ENCODE measurements at regions not wholly inside any gene's neighbourhood (a gene's known extent, or its start where the extent isn't known, plus 50 kb on each side); places are given as distances from the start of the nearest gene placed in this dataset.

- no peak overlapping the region for H2BK20ac ChIP-seq (ENCODE audit: low read depth, low read length, poor library complexity, severe bottlenecking)
- H3K79me2 ChIP-seq (ENCODE audit: insufficient read depth, low read length), result no peaks in the 10 kb centered on the region
- H3K27ac ChIP-seq (ENCODE audit: insufficient read length, low read depth, low read length), result no peak overlapping the region
- H3K23ac ChIP-seq (ENCODE audit: insufficient read length, low read depth, low read length), result no peak overlapping the region
- Mint-ChIP-seq H3K36me3 (ENCODE audit: insufficient read depth in 1 of 3, low read depth in 3 of 3) (peaks cover 0 to 5% (median 0%) of the 10 kb centered on the region in 3 experiments; a peak in 1 of 7 replicates), H3K4me1 (no peaks in the 10 kb centered on the region), H3K27me3 (ENCODE audit: low read depth) (peaks cover 2% of the 10 kb centered on the region; the same call in 1 of the 2 replicates), H3K4me3 (no peak overlapping the region), H3K27ac (no peak overlapping the region), H3K9me3 (peaks cover 0 to 5% of the 10 kb centered on the region in 2 experiments; a peak in 2 of 5 replicates)
- H3K9ac ChIP-seq (ENCODE audit: extremely low read depth, insufficient read length, low read length), result no peak overlapping the region
- no peak overlapping the region for H2BK12ac ChIP-seq (ENCODE audit: insufficient read length, low read depth, low read length)
- no CpG with 5 or more reads among the region's 2 CpGs for WGBS (ENCODE audit: extremely low coverage, insufficient read length, low lambda C conversion rate)
- H3K18ac ChIP-seq (ENCODE audit: insufficient read length, low read depth, low read length), result no peak overlapping the region
- no peak overlapping the region for H3T11ph ChIP-seq (ENCODE audit: low read length)
- H2AFZ ChIP-seq (ENCODE audit: low read length), result no peak overlapping the region
- no peak for TF ChIP-seq CTCF (conservative IDR thresholded peaks at IDR 0.05)
- H2AK5ac ChIP-seq (ENCODE audit: insufficient read length, low read length), result no peak overlapping the region
- no peaks in the 10 kb centered on the region for H3K9me3 ChIP-seq (ENCODE audit: control insufficient read depth, low read depth, low read length)
- H3K4ac ChIP-seq (ENCODE audit: low read depth, low read length), result no peak overlapping the region
- DNase-seq, result no peak
- H3K23me2 ChIP-seq (ENCODE audit: insufficient read length, low read depth, low read length, poor library complexity, severe bottlenecking), result no peaks in the 10 kb centered on the region
- no peak overlapping the region for H2BK5ac ChIP-seq (ENCODE audit: insufficient read length, low read length)
- H4K5ac ChIP-seq (ENCODE audit: insufficient read length, low read depth, low read length), result no peak overlapping the region
- no peaks in the 10 kb centered on the region for H3K27me3 ChIP-seq (ENCODE audit: insufficient read depth, low read length)
- H4K91ac ChIP-seq (ENCODE audit: insufficient read length, low read depth, low read length), result no peak overlapping the region
- no peaks in the 10 kb centered on the region for H4K20me1 ChIP-seq (ENCODE audit: control insufficient read depth, insufficient read depth, insufficient read length)
- no peak overlapping the region for H3K14ac ChIP-seq (ENCODE audit: insufficient read depth, low read length)
- no peaks in the 10 kb centered on the region for H3K79me1 ChIP-seq (ENCODE audit: insufficient read depth, low read depth, low read length, poor library complexity, severe bottlenecking)
- H3K4me1 ChIP-seq (ENCODE audit: insufficient read depth, low read length), result peaks cover 3% of the 10 kb centered on the region; the same call in 1 of the 2 replicates
- no peak overlapping the region for H4K8ac ChIP-seq (replicated peaks; ENCODE audit: insufficient read length, low read depth, low read length)
- H3K4me2 ChIP-seq (ENCODE audit: insufficient read depth, insufficient read length, low read length), result no peak overlapping the region
- no peak overlapping the region for H2BK15ac ChIP-seq (ENCODE audit: low read depth, low read length)
- no peak overlapping the region for H3K56ac ChIP-seq (ENCODE audit: insufficient read length, low read depth, low read length)
- no peak overlapping the region for H2BK120ac ChIP-seq (ENCODE audit: low read depth, low read length, poor library complexity, severe bottlenecking)
Observed at GRCh38 chr13:94886191-94886590, 173.8 kb upstream of the SOX21 start.

All from H9 (cell line).